HCT116 (cell line): ENCODE measurements at regions not wholly inside any gene's neighbourhood (a gene's known extent, or its start where the extent isn't known, plus 50 kb on each side); places are given as distances from the start of the nearest gene placed in this dataset.

Source experiments
- ATAC-seq: fragments of 200-7000 bp; cut with Tn5 transposase; 2 replicates; pipeline ENCODE4 v1.9.1; 2020; ENCODE audit warnings: mild to moderate bottlenecking, moderate library complexity
- BruUV-seq: library from RNA; stranded (reverse); fragments of 400-500 nt; replicated peaks from 2 replicates; lab custom pipeline; 2021; lab: Mats Ljungman, UMichigan
- CTCF ChIA-PET: fragments of 300-600 bp; sonication (Branson Sonifier 250); formaldehyde crosslinking; loops from one replicate; lab custom pipeline; 2021; ENCODE audit warnings: antibody characterized with exemption; lab: Charles Lee
- POLR2A ChIA-PET: fragments of 300-600, 350-600 bp; sonication (Branson Sonifier 250); formaldehyde crosslinking; loops from one replicate; lab custom pipeline; 2021; ENCODE audit warnings: antibody characterized with exemption; lab: Charles Lee
- RAD21 ChIA-PET, 2 experiments: fragments of 300-600 bp; sonication (Branson Sonifier 250); formaldehyde crosslinking; loops; one replicate each; lab custom pipeline; 2023; ENCODE audit warnings: low total read pairs in 2 of 2; ENCODE audit not compliant: uncharacterized antibody in 2 of 2, unreplicated experiment in 2 of 2, low non-redundant PET in 1 of 2; lab: Charles Lee
- DNase-seq: peaks from one replicate; pipeline ENCODE4 v3.0.0-alpha.2; 2010; ENCODE audit warnings: low read depth, low spot score
- H2AFZ ChIP-seq: fragments of 200-600 bp; shearing (Covaris generic), sonication (generic); 2 replicates; pipeline ENCODE4 v1.6.1; 2017; ENCODE audit warnings: low read depth, mixed run types, mixed read lengths, antibody characterized with exemption, low read length; ENCODE audit not compliant: poor library complexity, severe bottlenecking
- H3K27ac ChIP-seq: 2 replicates; pipeline ENCODE4 v1.5.1; 2012; ENCODE audit warnings: low read depth, low read length
- H3K27me3 ChIP-seq: fragments of 200-600 bp; sonication (generic); 2 replicates; pipeline ENCODE4 v1.6.1; 2016; ENCODE audit warnings: mixed run types, low read length, mixed read lengths; ENCODE audit not compliant: insufficient read depth
- H3K36me3 ChIP-seq, 2 experiments: fragments of 200-500 bp in 1 of 2; fragments of 200-600 bp in 1 of 2; sonication (Bioruptor generic) in 1 of 2; sonication (generic) in 1 of 2; 2 replicates each; pipeline versions ENCODE4 v1.5.1 to v1.6.1; 2014 to 2016; ENCODE audit warnings: low read length in 2 of 2, inconsistent platforms in 1 of 2, mixed read lengths in 1 of 2, mixed run types in 1 of 2; ENCODE audit not compliant: insufficient read depth in 2 of 2, control insufficient read depth in 1 of 2
- H3K4me1 ChIP-seq, 2 experiments: fragments of 200-600 bp in 1 of 2; sonication (generic) in 1 of 2; 2 replicates each; pipeline versions ENCODE4 v1.5.1 to v1.6.1; 2012 to 2017; ENCODE audit warnings: low read length in 2 of 2, inconsistent platforms in 1 of 2, mild to moderate bottlenecking in 1 of 2, mixed read lengths in 1 of 2, mixed run types in 1 of 2, moderate library complexity in 1 of 2; ENCODE audit not compliant: insufficient read depth in 2 of 2, control insufficient read depth in 1 of 2
- H3K4me2 ChIP-seq: fragments of 200-600 bp; sonication (generic); 2 replicates; pipeline ENCODE4 v1.6.1; 2017; ENCODE audit warnings: mixed run types, low read length, mixed read lengths
- H3K4me3 ChIP-seq, 2 experiments: fragments of 200-600 bp in 1 of 2; sonication (generic) in 1 of 2; replicated peaks in 1 of 2; 2 replicates each; pipeline ENCODE4 v1.5.1; 2011 to 2016; ENCODE audit warnings: low read length in 2 of 2, control low read depth in 1 of 2, low read depth in 1 of 2, mild to moderate bottlenecking in 1 of 2, mixed read lengths in 1 of 2, mixed run types in 1 of 2
- H3K79me2 ChIP-seq: fragments of 200-600 bp; sonication (generic); 2 replicates; pipeline ENCODE4 v1.6.1; 2017; ENCODE audit warnings: mild to moderate bottlenecking, mixed run types, low read length, moderate library complexity, mixed read lengths; ENCODE audit not compliant: insufficient read depth
- H3K9ac ChIP-seq: fragments of 200-600 bp; sonication (generic); 2 replicates; pipeline ENCODE4 v1.6.1; 2016; ENCODE audit warnings: low read length, mixed read lengths
- H3K9me2 ChIP-seq: fragments of 200-600 bp; sonication (generic), shearing (Covaris generic); 2 replicates; pipeline ENCODE4 v1.6.1; 2017; ENCODE audit warnings: mixed run types, mild to moderate bottlenecking, moderate library complexity; ENCODE audit not compliant: insufficient read depth
- H3K9me3 ChIP-seq, 2 experiments: fragments of 200-500 bp in 1 of 2; fragments of 200-600 bp in 1 of 2; sonication (Bioruptor generic) in 1 of 2; sonication (generic) in 1 of 2; 2 replicates each; pipeline ENCODE4 v1.6.1; 2014 to 2017; ENCODE audit warnings: low read length in 2 of 2, mixed read lengths in 2 of 2, inconsistent platforms in 1 of 2, low read depth in 1 of 2, mild to moderate bottlenecking in 1 of 2, mixed run types in 1 of 2, moderate library complexity in 1 of 2; ENCODE audit not compliant: control insufficient read depth in 1 of 2, insufficient read depth in 1 of 2
- H4K20me1 ChIP-seq: fragments of 200-600 bp; sonication (generic), shearing (Covaris generic); 2 replicates; pipeline ENCODE4 v1.6.1; 2017; ENCODE audit warnings: mixed run types, mild to moderate bottlenecking, moderate library complexity; ENCODE audit not compliant: insufficient read depth
- CBX3 ChIP-seq: IDR thresholded peaks from 2 replicates; pipeline ENCODE4 v1.6.1; 2012; ENCODE audit warnings: low read depth
- CEBPB ChIP-seq: IDR thresholded peaks from 2 replicates; pipeline ENCODE4 v1.6.1; 2012; ENCODE audit warnings: low read depth
- EZH2phosphoT487 ChIP-seq: fragments of 200-600 bp; IDR thresholded peaks from 2 replicates; pipeline ENCODE4 v1.6.1; 2018; ENCODE audit warnings: antibody characterized with exemption, borderline replicate concordance
- FOSL1 ChIP-seq: IDR thresholded peaks from 2 replicates; pipeline ENCODE4 v1.6.1; 2012; ENCODE audit warnings: low read depth
- POLR2A ChIP-seq: IDR thresholded peaks from 2 replicates; pipeline ENCODE4 v1.7.0; 2011; ENCODE audit warnings: borderline replicate concordance; ENCODE audit not compliant: insufficient read depth, insufficient read length; ENCODE audit errors: extremely low read depth
- POLR2AphosphoS5 ChIP-seq: IDR thresholded peaks from 2 replicates; pipeline ENCODE4 v1.6.1; 2011; ENCODE audit warnings: mild to moderate bottlenecking, low read depth, low read length, moderate library complexity
- RAD21 ChIP-seq: IDR thresholded peaks from 2 replicates; pipeline ENCODE4 v1.6.1; 2012; ENCODE audit warnings: low read depth, mild to moderate bottlenecking
- YY1 ChIP-seq: IDR thresholded peaks from 2 replicates; pipeline ENCODE4 v1.6.1; 2011; ENCODE audit warnings: low read length, low read depth, moderate library complexity, mild to moderate bottlenecking; ENCODE audit not compliant: insufficient replicate concordance; ENCODE audit errors: extremely low read depth
- ZFX ChIP-seq: fragments of 450-650 bp; IDR thresholded peaks from 2 replicates; pipeline ENCODE4 v1.6.1; 2017
- ZNF274 ChIP-seq: fragments of 200-500 bp; sonication (Bioruptor generic); IDR thresholded peaks from 2 replicates; pipeline ENCODE4 v1.6.1; 2014; ENCODE audit warnings: mild to moderate bottlenecking, low read depth, low read length, inconsistent platforms
- intact Hi-C: fragments of 100-400 bp; cut with micrococcal nuclease; formaldehyde crosslinking; loops from 2 replicates; pipeline ENCODE4 v1.10.0; 2022
- TF ChIP-seq, protein P1 (sequence below), 3 experiments: fragments of 200-600 bp in 1 of 3; sonication (generic) in 1 of 3; IDR thresholded peaks in 2 of 3; conservative IDR thresholded peaks in 1 of 3; 2 replicates each; pipeline ENCODE4 v1.5.1; 2012 to 2017; ENCODE audit warnings: low read depth in 2 of 3, low read length in 2 of 3, antibody characterized with exemption in 1 of 3, borderline replicate concordance in 1 of 3, control low read depth in 1 of 3, mild to moderate bottlenecking in 1 of 3, mixed read lengths in 1 of 3, mixed run types in 1 of 3, moderate library complexity in 1 of 3; ENCODE audit not compliant: insufficient read depth in 1 of 3
- TF ChIP-seq, protein P2 (sequence below): IDR thresholded peaks from 2 replicates; pipeline ENCODE4 v1.6.1; 2012

DNA sequence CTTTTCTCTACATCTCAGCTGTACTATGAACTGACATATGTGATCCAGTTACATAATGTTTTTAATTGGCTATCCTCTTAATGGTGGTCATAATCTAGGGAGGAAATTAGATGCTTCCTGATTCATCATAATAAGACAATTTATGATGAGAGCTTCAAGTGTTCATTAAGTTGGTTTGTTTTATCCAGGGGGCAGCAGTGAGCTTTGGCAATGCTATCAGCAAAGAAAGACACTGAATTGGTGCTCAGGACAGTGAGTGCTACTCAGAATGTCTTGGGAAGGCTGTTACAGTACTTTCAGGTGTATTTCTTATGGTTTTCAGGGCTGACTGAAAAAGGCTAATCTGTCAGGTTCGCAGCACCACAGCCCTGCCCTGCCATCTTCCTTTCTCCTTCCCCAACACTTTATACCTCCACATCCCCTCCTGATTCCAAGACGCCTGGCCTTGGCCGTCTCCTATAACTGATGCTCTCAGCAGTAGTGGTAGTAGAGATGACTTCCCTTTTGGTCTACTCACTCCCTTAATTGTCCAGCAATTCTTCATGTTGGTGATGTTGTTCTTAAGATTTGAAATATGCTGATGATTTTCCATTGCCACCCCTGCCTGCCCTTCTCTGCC lies 67.0 kb upstream of the TNFAIP3 start:
- peak; percentile 54 for DNase-seq
- no peaks in the 10 kb centered on the region for H4K20me1 ChIP-seq
- POLR2A ChIA-PET, result no interaction called here
- TF ChIP-seq YY1 (no peak), CEBPB (0 out of 2 replicates have a peak, but pooled peaks have one; percentile 10), POLR2AphosphoS5 (no peak), CBX3 (peak; percentile 24; the same call in 1 of the 2 replicates), POLR2A (no peak), FOSL1 (no peak), ZNF274 (no peak), EZH2phosphoT487 (no peak), ZFX (no peak), RAD21 (peak; percentile 83)
- TF ChIP-seq, protein P1, sequence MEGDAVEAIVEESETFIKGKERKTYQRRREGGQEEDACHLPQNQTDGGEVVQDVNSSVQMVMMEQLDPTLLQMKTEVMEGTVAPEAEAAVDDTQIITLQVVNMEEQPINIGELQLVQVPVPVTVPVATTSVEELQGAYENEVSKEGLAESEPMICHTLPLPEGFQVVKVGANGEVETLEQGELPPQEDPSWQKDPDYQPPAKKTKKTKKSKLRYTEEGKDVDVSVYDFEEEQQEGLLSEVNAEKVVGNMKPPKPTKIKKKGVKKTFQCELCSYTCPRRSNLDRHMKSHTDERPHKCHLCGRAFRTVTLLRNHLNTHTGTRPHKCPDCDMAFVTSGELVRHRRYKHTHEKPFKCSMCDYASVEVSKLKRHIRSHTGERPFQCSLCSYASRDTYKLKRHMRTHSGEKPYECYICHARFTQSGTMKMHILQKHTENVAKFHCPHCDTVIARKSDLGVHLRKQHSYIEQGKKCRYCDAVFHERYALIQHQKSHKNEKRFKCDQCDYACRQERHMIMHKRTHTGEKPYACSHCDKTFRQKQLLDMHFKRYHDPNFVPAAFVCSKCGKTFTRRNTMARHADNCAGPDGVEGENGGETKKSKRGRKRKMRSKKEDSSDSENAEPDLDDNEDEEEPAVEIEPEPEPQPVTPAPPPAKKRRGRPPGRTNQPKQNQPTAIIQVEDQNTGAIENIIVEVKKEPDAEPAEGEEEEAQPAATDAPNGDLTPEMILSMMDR (IDR thresholded peaks at IDR 0.05 in 2 of 3, conservative IDR thresholded peaks at IDR 0.05 in 1 of 3; ENCODE audit: borderline replicate concordance in 1 of 3, insufficient read depth in 1 of 3, low read depth in 2 of 3, low read length in 2 of 3), result peak; percentile 73 to 82 (median 80)
- TF ChIP-seq, protein P2, sequence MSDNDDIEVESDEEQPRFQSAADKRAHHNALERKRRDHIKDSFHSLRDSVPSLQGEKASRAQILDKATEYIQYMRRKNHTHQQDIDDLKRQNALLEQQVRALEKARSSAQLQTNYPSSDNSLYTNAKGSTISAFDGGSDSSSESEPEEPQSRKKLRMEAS, result peak; percentile 11; the same call in 1 of the 2 replicates
- no peaks in the 10 kb centered on the region for H3K79me2 ChIP-seq
- no peaks in the 10 kb centered on the region for H3K9me3 ChIP-seq
- no peak overlapping the region for H3K9ac ChIP-seq
- RAD21 ChIA-PET, result interaction anchor here in 1 of 2 experiments (0.6 to 0.9 kb wide), 2 partner anchors 67 to 538 kb away, joined by 3 read pairs; no protein-coding TSS in a partner anchor
- CTCF ChIA-PET, result interaction anchor here (0.6 to 1.8 kb wide), 20 partner anchors 8 to 210 kb away, joined by 3 to 10 read pairs (median 4); partner anchors contain the start of gene TNFAIP3
- no peaks in the 10 kb centered on the region for H3K9me2 ChIP-seq
- H3K4me2 ChIP-seq, result no peak overlapping the region
- H3K27ac ChIP-seq, result no peak overlapping the region
- H2AFZ ChIP-seq, result no peak overlapping the region
- no peaks in the 10 kb centered on the region for H3K36me3 ChIP-seq
- BruUV-seq, result no TSS peak
- H3K27me3 ChIP-seq, result no peaks in the 10 kb centered on the region
- no peaks in the 10 kb centered on the region for H3K4me1 ChIP-seq
- peak; percentile 88 for ATAC-seq
- intact Hi-C loops, result loop anchor here (2.0 kb wide), 2 partner anchors 67 to 145 kb away; partner anchors contain the start of gene TNFAIP3
- H3K4me3 ChIP-seq, result no peak overlapping the region
